HG03039 (cell line): ENCODE measurements at regions not wholly inside any gene's neighbourhood (a gene's known extent, or its start where the extent isn't known, plus 50 kb on each side); places are given as distances from the start of the nearest gene placed in this dataset.

Experiments used
- ATAC-seq: cut with Tn5 transposase; IDR thresholded peaks from one replicate; pipeline ENCODE4 v1.9.1; 2021; ENCODE audit warnings: mild to moderate bottlenecking, moderate library complexity; ENCODE audit not compliant: unreplicated experiment

GRCh38 chr10:131746241-131746711, 154.5 kb upstream of the PPP2R2D start:
- no peak for ATAC-seq

DNA sequence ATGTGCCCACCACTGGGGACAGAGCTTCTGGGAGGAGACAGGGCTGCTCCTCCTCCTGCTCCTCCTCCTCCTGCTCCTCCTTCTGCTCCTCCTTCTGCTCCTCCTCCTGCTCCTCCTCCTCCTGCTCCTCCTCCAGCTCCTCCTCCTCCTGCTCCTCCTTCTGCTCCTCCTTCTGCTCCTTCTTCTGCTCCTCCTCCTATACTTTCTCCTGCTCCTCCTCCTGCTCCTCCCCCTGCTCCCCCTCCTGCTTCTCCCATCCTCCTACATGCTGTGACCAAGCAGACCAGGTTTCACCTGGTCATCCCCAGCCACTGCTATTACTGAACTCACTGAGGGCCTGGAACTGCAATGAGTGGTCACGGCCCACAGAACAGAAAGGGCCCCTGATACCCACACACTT, 154.0 kb upstream of the PPP2R2D start:
- no peak for ATAC-seq

GRCh38 chr10:131747251-131747650, 153.6 kb upstream of the PPP2R2D start:
- ATAC-seq: no peak

DNA sequence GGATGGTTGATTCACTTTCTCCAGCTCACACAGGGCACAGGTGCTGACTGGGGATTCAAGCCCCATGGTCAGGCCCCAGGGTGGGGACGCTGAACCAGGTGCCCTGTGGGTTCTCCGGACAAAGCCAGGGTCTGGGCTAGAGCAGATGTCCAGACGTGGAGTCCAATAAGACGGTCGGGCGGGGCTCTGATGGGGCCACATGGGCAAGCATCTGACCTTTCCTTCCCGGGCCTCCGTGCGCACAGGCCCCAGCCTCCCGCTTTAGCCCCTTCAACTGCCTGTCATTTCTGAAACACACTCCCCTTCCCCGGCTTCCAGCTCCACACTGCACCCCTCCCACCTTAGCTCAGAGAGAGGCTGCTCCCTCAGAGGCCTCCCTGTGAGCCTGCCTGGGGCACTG, 153.0 kb upstream of the PPP2R2D start:
- no peak for ATAC-seq

DNA sequence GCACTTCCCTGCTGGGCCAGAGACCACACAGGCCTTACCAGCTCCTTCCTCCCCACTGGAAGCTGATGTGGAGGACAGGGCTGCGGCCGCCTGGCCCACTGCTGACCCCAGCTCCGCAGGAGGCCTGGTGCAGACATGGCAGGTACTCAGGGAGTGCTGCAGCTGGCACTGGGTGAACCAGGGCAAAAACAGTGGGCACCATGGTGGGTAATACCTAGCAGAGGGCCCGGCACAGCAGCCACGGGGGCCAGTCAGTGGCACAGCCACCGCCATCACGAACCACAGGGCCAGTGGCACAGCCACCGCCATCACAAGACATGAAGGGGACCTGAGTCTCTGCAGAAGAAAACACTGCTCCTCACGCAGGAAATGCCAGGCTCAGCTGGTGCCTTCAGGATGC, 152.6 kb upstream of the PPP2R2D start:
- ATAC-seq: no peak

- ATAC-seq: no peak
Measured at GRCh38 chr10:131748831-131749766, 151.7 kb upstream of the PPP2R2D start.

DNA sequence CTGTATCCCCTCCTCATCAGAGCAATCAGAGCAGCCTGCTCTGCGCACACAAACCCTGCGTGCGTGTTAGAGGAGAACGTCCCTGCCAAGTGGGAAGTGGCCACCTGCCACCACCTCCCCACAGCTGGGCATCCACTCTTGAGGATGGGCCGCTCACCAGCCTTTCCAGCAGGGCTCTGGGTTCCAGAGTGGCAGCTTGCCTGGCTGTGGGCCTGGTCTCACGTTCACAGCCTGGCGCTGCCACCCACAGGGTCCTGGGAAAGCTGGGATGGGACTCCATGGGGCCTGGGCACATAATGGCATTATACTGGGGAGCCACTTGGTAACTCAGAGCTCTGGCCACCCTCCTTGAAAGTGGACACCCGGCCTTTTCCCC, 151.1 kb upstream of the PPP2R2D start:
- no peak for ATAC-seq

DNA sequence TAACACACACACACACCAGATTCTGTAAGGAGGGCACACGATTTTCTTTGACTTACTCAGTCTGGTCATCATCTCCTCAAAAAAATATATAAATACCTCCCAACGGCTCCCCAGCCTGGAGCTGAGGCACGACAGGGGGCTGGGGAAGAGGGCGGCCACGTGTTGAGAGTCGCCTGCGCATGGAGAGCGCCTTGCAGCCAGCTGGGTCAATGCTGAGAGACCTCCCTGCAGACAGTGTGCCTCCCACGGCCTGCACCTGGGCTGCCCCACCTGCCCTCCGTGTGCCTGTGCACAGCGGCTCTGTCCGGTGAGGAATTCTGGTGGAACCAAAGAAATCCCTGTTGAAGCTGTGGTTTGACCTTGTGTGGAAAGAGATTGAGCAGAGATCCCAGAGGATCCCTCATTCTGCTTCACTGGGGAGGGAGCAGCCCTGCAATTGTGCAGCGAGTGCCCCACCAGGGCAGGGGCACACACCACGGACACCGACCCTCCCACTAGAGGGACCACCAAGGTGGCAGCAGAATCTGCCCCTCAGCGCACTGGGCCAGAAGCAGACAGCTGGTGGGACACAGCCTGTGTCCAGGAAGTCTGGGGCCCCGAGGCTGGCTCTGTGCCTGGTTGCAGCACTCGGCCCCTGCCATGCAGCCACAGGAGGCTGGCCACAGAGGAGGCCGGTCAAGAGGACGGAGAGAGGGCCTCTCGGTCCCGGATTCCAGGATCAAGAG, 150.5 kb upstream of the PPP2R2D start:
- ATAC-seq: no peak

- no peak for ATAC-seq
Measured at GRCh38 chr10:131750973-131751826, 149.6 kb upstream of the PPP2R2D start.

GRCh38 chr10:131751827-131752775, 148.7 kb upstream of the PPP2R2D start:
- ATAC-seq: no peak

DNA sequence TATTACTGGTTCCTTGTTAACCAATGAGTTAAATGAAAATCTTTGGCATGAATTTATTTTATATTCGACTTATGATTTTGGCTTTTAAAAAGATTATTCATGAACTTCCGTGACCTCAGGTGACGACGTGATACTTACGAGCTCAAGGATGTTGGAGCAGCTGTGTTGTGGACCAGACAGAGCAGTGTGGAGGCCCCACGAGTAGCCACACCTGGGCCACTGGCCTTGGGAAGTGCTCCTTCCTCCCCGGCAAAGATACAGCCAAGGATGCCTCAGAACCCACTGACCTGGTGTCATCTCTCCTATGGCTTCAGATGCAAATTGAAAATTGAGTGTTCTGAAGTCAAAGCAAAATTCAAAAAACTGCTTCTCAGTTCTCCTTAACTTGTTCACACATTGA, 147.5 kb upstream of the PPP2R2D start:
- no peak for ATAC-seq

DNA sequence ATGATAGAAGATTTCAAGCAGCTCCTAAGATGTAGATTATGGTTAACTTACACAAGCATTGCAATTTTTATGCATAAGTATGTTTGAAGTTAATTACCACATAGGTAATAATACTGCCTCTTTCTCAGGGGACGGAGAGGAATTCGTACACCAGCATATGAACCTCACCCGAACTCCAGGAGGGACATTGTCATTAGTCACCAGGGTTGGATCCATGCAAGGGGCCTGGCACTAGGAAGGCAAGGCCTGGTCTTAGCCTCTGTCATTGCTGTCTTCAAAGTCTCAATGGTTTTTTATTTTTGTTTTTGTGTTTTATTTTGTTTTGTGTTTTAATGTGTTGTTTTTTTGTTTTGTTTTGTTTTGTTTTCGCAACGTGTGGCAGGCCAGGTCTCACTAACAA, 145.6 kb upstream of the PPP2R2D start:
- ATAC-seq: no peak

DNA sequence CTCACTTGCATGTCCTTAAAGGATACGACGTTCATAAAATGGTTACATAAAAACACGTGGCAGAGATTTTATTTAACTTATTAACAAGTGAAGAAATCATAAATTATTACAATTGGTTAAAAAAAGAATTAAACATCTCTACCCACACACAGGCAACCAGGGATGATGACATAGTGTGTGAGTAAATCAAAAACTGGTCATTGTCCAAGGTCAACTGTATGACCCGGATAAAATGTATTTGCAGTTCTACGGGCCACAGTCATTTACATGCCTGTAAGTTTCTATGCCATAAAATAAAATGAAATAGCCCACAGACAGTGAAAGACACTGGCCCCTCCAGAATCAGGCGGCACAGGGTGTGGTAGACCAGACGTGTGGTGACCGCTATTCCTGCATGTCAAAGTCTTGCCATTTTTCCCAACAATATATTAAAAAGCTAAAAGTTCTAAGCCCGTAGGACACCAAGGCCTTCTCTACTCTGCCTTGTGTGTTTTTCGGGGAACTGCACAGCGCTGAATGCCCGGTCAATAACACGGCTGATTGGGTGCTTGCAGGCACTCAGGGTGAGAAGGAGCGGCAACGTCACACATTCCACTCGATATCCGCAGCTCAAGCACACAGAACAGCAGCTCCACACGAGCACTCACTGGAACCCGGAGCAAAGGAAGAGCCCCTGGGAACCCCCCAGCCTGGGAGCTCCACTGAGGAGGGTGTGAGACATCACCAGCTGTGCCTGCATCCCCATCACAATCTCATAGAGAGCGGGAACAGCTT, 143.3 kb upstream of the PPP2R2D start:
- no peak for ATAC-seq

GRCh38 chr10:131758062-131758938, 142.5 kb upstream of the PPP2R2D start:
- no peak for ATAC-seq

GRCh38 chr10:131758939-131759301, 141.9 kb upstream of the PPP2R2D start:
- ATAC-seq: no peak

DNA sequence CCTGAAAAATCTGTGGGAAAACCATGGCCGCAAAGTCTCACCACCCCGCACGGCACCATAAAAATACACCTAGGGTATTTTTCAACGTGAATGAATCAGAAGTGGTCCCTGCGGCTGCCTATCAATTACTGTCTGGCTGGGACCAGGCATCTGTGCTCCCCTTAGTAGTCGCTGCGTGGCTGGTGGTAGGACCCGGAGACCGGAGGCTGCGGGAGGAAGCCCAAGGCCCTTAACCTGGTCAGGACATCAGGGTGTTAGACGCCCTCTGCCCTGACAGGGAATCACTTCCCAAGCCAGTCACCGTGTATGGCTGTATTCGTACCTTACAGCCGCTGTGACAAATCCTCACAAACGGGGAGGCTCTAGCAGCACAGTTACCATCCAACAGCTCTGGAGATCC, 141.5 kb upstream of the PPP2R2D start:
- ATAC-seq: no peak

GRCh38 chr10:131760416-131761166, 140.2 kb upstream of the PPP2R2D start:
- ATAC-seq: no peak
